NCI-H345 (cell line): ENCODE measurements at regions not wholly inside any gene's neighbourhood (a gene's known extent, or its start where the extent isn't known, plus 50 kb on each side); places are given as distances from the start of the nearest gene placed in this dataset.
A peak's percentile ranks its signal among the peaks of the same experiment; 100 is the strongest.

Experiments used
- DNase-seq: peaks from one replicate; lab custom pipeline; 2025; lab: John Stamatoyannopoulos, UW

DNA sequence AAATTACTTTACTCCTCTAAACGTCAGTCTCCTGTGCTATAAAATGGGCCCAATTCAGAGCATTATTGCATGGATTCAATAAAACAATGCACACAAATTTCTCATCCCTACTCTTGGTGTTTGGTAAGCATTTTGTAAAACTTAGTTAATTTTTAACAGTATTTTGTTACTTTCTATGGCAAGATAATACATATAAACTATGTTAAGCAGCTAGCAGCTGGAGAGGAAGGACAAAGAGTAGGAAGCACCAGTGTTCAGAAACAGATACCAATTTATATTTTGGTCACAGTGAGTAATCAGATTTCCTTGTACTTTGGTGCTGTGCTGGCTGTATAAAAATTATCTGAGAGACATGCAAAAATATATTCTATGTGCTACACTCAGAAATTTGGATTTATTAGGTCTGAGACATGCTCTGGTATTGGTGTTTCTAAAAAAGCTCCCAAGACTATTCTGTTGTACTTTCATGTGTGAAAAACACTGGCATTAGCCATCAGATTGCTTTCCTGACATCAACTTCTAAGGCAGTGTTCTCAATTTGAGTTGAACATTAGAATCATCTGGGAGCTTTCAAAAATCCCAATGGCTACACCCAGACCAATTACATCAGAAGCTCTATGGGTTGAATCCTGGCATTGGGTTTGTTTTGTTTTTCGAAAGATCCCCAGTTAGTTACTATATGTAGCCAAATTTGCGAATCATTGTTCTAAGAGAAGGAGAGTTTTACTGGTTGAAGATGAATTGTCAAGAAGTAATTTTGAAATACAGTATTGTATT lies 100.3 kb upstream of the C1orf87 start:
- DNase-seq: no peak

DNA sequence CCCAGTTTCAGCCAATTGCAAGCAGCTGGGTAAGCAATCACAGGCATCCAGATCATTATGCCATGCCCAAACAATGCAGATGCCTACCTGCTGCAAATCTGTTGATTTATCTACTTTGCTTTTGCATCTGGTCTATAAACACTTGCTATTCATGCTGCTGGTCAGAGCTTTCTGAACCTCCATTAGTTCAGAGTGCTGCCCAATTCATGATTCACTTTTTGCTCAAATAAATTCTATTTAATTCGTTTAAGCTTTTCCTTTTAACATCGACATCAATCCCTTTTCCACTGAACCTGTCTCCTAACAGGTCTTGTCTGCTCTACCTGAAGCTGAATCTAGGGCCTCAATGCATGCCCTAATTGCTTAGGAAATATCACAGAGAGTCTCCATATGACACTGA lies 99.4 kb upstream of the C1orf87 start:
- no peak for DNase-seq

- no peak for DNase-seq
Observed at GRCh38 chr1:60171801-60172200, 98.2 kb upstream of the C1orf87 start.

- no peak for DNase-seq
Observed at GRCh38 chr1:60170709-60171108, 97.1 kb upstream of the C1orf87 start.

- no peak for DNase-seq
Observed at GRCh38 chr1:60169206-60169605, 95.6 kb upstream of the C1orf87 start.

DNA sequence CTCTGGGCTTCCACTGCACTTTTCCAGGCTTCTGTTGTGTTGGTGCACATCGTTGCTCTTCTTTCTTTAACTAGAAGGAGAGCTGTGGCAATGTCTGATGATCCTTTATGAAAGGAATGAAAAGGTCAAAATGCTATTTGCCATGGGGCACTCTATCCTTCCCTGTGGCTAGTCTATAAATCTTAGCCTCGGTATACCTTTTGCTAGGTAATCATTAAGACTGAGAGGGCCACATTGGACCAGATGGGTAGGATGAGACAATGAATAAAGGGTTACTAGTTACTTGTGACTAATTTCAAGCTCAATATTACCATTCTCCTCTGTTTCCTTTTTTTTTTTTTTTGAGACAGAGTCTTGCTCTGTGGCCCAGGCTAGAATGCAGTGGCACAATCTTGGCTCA lies 89.4 kb upstream of the C1orf87 start:
- no peak for DNase-seq

- DNase-seq: no peak
Observed at GRCh38 chr1:60160141-60160540, 86.6 kb upstream of the C1orf87 start.

- DNase-seq: no peak
Observed at GRCh38 chr1:60156371-60156770, 82.8 kb upstream of the C1orf87 start.

DNA sequence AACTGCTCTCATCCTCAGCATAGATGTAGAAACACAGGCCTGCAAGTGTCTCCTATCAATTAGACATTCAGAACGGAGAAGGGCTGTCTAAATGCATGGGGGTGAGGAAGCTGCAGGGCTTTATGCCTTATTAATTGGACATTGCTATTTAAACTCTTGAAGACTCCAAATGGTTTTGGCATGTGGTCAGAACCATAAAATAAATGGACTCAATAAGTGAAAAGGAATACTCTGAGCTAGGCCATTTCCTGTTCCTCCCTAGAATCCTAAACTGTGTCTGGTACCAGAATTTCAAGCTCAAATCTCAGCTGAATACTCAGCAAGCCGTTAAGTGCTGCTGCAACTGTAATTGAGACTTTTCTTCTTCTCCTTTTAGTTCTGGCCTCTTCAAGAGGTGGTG lies 80.4 kb upstream of the C1orf87 start:
- no peak for DNase-seq

- DNase-seq: no peak
Observed at GRCh38 chr1:60152891-60153290, 79.3 kb upstream of the C1orf87 start.

GRCh38 chr1:60151311-60151710 lies 77.7 kb upstream of the C1orf87 start:
- DNase-seq: no peak

- DNase-seq: peak; percentile 46
Observed at GRCh38 chr1:60149251-60149650, 75.7 kb upstream of the C1orf87 start.

DNA sequence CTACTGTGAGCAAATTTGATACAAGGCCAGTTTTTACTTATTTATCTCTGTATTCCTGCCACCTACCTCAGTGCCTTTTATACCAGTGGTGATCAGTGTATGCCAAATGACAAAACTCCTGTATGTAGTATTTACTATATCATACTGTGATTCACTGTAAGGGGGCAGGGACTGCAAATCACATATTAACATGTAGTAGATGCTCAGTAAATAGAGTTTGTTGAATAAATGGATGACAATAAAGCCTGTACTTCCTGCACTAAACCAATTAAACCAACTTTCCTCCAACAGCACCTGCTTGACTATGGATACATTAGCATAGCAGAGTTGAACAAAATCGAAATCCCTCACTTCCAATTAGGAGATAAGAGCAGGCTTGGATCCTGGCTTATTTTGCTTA lies 73.3 kb upstream of the C1orf87 start:
- no peak for DNase-seq

DNA sequence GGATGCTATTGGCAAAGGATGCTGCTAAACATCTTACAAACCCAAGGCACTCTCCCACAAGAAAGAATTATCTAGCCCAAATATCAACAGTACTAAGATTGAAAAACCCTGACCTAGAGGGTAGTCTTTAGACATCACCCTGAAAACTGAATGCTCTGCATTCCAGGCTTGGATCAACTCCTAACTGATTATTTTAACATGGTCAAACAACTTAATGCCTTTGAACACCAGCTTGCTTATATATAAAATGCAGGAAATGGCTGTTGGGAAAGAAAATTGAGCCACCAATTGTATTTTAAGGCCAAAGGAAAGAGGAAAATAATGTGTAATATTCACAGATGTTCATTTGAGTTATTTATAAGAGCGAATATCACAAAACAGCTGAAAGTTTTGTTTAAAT lies 72.2 kb upstream of the C1orf87 start:
- DNase-seq: no peak

DNA sequence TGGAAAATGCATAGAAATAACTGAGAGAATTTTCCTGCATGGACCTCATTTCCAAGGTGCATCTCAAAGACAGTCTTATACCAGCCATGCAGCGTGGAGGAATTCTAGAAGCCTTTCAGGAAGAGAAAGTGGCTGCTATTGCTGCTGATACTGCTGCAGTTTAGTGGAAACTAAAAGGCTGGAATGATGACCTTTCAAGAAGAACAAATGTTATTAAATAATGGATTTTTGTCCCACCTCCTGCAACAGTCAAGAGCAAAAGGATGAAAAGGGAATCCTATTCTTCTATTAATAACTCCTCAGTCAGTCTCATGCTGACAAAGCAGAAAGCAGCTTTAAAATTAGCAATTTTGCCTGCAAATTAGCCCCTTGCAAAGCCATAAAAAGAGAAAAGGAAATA lies 68.2 kb upstream of the C1orf87 start:
- no peak for DNase-seq

DNA sequence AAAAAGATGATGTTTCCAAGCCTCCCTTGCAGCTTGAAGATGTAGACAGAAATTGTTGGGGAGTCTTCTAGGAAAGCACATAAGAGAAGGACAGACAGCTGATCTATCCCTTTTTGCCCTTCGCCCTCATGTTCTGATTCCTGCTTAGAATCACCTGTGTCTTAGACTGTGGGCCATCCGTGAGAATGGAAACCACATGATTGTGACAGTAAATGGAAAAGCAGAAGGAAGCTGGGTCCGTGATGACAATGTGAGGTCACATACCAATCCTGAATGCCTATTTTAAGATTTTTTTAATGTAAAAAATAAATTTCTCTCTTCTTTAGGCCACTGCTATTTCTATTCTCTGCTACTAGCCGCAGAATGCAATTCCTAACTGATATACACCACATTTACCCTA lies 67.7 kb upstream of the C1orf87 start:
- no peak for DNase-seq

- DNase-seq: no peak
Observed at GRCh38 chr1:60137406-60137805, 63.8 kb upstream of the C1orf87 start.

DNA sequence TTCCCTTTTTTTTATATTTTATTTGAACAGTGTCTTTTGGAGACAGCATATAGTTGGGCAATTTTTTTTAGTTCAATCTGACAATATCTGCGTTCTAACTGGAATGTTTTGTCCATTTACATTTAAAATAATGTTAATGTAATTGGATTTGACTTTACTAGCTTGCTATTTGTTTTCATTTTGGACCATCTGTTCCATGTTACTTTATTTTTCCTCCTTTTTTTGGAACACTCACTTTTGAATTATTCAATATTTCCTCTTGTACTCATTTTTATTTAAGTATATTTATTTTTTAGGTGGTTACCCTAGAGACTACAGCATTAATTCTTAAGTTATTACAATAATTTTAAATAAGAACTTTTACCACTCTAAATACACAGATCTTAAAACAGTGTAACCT lies 62.8 kb upstream of the C1orf87 start:
- DNase-seq: no peak

GRCh38 chr1:60134716-60135115 lies 61.1 kb upstream of the C1orf87 start:
- no peak for DNase-seq

DNA sequence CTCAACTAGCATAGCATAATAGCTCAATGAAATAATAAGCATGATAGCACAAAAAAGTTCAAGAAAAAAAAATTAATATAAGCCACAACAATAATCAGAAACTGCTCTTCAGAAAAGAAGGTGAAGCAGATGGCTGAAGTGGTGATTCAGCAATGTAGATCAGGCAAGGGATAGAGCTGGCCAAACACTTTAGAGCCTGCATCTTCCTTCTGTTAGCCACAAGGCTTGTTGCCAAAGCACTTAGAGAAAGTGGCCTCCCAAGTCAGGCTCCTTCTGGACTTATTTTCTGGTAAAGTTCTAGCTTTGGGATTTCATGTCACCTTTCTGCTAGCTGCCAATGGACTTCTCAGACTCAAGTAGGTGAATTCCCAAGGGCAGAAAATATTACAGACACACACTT lies 60.3 kb upstream of the C1orf87 start:
- no peak for DNase-seq

- DNase-seq: no peak
Observed at GRCh38 chr1:60133000-60133673, 59.6 kb upstream of the C1orf87 start.

GRCh38 chr1:60132108-60132507 lies 58.5 kb upstream of the C1orf87 start:
- no peak for DNase-seq

DNA sequence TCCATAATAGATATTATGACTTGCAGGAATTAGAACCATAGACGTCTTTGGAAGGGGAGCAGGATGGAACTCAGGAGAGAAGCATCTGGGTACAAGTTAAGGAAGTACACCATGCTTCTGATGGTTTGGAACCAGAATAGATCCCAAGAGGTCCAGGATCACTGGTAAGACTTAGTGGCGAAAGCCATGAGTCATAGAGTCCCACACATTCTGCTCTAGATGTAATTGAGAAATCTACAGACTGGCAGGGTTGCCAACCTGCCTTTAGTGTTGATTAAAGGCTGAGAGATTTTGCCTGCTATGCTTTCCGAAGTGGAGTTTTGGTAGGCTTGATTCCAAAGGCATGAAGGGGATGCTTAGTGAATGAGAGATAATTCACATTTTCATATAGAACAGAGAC lies 57.1 kb upstream of the C1orf87 start:
- no peak for DNase-seq

DNA sequence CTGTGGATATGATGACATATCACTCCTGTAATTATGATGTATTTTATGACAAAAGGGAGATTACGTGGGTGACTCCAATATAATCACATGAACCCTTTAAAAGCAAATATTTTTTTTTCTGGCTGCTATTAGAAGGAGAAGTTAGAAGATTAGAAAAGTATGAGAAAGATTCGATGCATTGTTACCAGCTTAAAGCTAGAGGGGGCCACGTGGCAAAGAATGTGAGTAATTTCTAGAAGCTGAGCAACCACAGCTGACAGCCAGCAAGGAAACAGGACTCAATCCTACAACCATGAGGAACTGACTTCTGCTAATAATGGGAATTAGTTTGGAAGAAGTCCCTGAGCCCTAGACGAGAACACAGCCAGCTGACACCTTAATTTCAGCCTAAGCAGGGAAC lies 56.3 kb upstream of the C1orf87 start:
- no peak for DNase-seq
